Activated B cell treated with CpG ODN at 0.5 μM for 24 hours (primary cell): ENCODE measurements at regions not wholly inside any gene's neighbourhood (a gene's known extent, or its start where the extent isn't known, plus 50 kb on each side); places are given as distances from the start of the nearest gene placed in this dataset.
A peak's percentile ranks its signal among the peaks of the same experiment; 100 is the strongest.

ENCODE experiments used
- ATAC-seq: fragments of 200-7000 bp; cut with Tn5 transposase; one replicate; pipeline ENCODE4 v1.10.0; 2021; ENCODE audit warnings: low read depth, mild to moderate bottlenecking, moderate library complexity
- CTCF ChIA-PET: fragments of 350-600 bp; sonication (Branson Sonifier 250); formaldehyde crosslinking; loops from one replicate; lab custom pipeline; 2021; ENCODE audit warnings: antibody characterized with exemption; lab: Charles Lee
- POLR2A ChIA-PET: fragments of 350-600 bp; sonication (Branson Sonifier 250); formaldehyde crosslinking; loops from one replicate; lab custom pipeline; 2021; ENCODE audit warnings: antibody characterized with exemption; lab: Charles Lee
- DNase-seq: peaks from one replicate; pipeline ENCODE4 v3.0.0; 2022
- H3K27ac Mint-ChIP-seq: one replicate; pipeline ENCODE4 v1.8.0; 2020; ENCODE audit warnings: mixed read lengths
- H3K27me3 Mint-ChIP-seq: one replicate; pipeline ENCODE4 v1.8.0; 2021; ENCODE audit warnings: mixed read lengths
- H3K36me3 Mint-ChIP-seq: one replicate; pipeline ENCODE4 v1.8.0; 2021; ENCODE audit warnings: low read depth, mixed read lengths
- H3K4me1 Mint-ChIP-seq: one replicate; pipeline ENCODE4 v1.8.0; 2021; ENCODE audit warnings: mixed read lengths
- H3K4me3 Mint-ChIP-seq: one replicate; pipeline ENCODE4 v1.8.0; 2020; ENCODE audit warnings: mild to moderate bottlenecking, mixed read lengths
- H3K9me3 Mint-ChIP-seq: one replicate; pipeline ENCODE4 v1.8.0; 2020; ENCODE audit warnings: mixed read lengths
- intact Hi-C: fragments of 100-400 bp; cut with micrococcal nuclease; formaldehyde crosslinking; loops from one replicate; pipeline ENCODE4 v1.15.1; 2024
- TF ChIP-seq, protein P1 (sequence below): fragments of 200-600 bp; IDR thresholded peaks from one replicate; pipeline ENCODE4 v1.8.0; 2022; ENCODE audit warnings: antibody characterized with exemption, mild to moderate bottlenecking

DNA sequence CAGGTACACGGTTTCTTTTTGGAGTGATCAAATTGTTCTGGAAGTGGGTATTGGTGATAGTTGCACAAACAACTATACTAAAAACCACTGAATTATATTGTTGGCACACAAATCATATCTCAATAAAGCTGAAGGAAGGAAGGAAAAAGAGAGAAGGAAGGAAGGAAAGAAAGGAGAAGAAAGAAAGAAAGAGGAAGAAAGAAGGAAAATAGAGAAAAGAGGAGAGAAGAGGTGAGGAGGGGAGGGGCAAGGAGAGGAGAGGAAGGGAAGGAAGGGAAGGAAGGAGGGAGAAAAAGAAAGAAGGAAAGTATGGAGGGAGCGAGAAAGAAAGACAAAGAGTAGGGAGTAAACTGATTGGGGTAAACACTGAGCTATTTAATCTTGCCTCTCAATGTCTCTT lies 77.9 kb upstream of the TSC22D2 start:
- POLR2A ChIA-PET = no interaction called here

DNA sequence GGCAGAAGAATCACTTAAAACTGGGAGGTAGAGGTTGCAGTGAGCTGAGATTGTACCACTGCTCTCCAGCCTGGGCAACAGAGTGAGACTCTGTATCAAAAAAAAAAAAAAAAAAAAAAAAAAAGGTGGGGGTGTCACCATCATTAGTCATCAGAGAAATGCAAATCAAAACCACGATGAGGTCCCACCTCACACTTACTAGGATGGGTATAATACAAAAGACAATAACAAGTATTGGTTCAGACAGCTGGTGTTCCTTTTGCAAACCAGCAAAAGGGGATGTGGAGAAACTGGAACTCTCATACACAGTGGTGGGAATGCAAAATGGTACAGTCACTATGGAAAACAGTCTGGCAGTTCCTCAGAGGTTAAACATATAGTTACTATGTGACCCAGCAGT lies 78.7 kb upstream of the TSC22D2 start:
- TF ChIP-seq, protein P1, sequence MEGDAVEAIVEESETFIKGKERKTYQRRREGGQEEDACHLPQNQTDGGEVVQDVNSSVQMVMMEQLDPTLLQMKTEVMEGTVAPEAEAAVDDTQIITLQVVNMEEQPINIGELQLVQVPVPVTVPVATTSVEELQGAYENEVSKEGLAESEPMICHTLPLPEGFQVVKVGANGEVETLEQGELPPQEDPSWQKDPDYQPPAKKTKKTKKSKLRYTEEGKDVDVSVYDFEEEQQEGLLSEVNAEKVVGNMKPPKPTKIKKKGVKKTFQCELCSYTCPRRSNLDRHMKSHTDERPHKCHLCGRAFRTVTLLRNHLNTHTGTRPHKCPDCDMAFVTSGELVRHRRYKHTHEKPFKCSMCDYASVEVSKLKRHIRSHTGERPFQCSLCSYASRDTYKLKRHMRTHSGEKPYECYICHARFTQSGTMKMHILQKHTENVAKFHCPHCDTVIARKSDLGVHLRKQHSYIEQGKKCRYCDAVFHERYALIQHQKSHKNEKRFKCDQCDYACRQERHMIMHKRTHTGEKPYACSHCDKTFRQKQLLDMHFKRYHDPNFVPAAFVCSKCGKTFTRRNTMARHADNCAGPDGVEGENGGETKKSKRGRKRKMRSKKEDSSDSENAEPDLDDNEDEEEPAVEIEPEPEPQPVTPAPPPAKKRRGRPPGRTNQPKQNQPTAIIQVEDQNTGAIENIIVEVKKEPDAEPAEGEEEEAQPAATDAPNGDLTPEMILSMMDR = no peak
- Mint-ChIP-seq H3K4me3 (no peak overlapping the region), H3K9me3 (no peaks in the 10 kb centered on the region), H3K36me3 (no peaks in the 10 kb centered on the region), H3K4me1 (peaks cover 5% of the 10 kb centered on the region), H3K27ac (no peak overlapping the region), H3K27me3 (peaks cover 10% of the 10 kb centered on the region)
- no peak for DNase-seq
- intact Hi-C loops = no loop called here
- ATAC-seq = peak; percentile 54
- POLR2A ChIA-PET = interaction anchor here (0.6 to 1.4 kb wide), 3 partner anchors 80 to 1760 kb away, joined by 3 to 5 read pairs (median 3); no protein-coding TSS in a partner anchor
- CTCF ChIA-PET = interaction anchor here (1.0 kb wide), 1 partner anchor 79 kb away, joined by 3 read pairs; no protein-coding TSS in a partner anchor

More for the DNA sequence above, 77.9 kb upstream of the TSC22D2 start:
- Mint-ChIP-seq H3K36me3 (no peaks in the 10 kb centered on the region), H3K4me1 (peaks cover 5% of the 10 kb centered on the region), H3K27me3 (peaks cover 10% of the 10 kb centered on the region), H3K27ac (no peak overlapping the region), H3K4me3 (no peak overlapping the region), H3K9me3 (no peaks in the 10 kb centered on the region)
- CTCF ChIA-PET = interaction anchor here (1.0 kb wide), 1 partner anchor 79 kb away, joined by 3 read pairs; no protein-coding TSS in a partner anchor
- intact Hi-C loops = no loop called here
- ATAC-seq (no peak), DNase-seq (no peak)
- TF ChIP-seq, protein P1 = no peak

DNA sequence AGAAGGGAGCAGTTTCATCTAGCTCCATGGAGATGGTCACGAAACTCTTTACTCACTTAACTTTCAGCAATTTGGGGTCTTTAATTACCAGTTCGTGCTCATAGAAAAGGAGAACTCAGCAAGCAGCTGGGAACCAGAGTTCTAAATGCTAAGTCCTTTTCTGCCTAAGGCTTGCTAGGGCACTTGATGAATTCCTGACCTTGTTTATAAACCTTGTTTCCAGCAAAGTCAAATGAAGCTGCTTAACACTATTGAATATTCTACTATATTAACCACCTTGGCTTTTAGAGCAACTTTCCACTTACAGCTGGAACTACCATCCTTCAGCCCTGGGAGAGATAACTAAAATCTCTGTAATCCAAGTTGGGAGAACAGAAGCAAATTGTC lies 79.5 kb upstream of the TSC22D2 start:
- POLR2A ChIA-PET = interaction anchor here (0.6 to 1.4 kb wide), 2 partner anchors 81 to 930 kb away, joined by 3 read pairs; no protein-coding TSS in a partner anchor
- no peaks in the 10 kb centered on the region for H3K36me3 Mint-ChIP-seq
- no peaks in the 10 kb centered on the region for H3K9me3 Mint-ChIP-seq
- H3K27me3 Mint-ChIP-seq = peaks cover 10% of the 10 kb centered on the region
- H3K4me1 Mint-ChIP-seq = peaks cover 5% of the 10 kb centered on the region
- intact Hi-C loops = no loop called here
- CTCF ChIA-PET = no interaction called here
- H3K27ac Mint-ChIP-seq = no peak overlapping the region
- H3K4me3 Mint-ChIP-seq = no peak overlapping the region
- no peak for ATAC-seq
- TF ChIP-seq, protein P1 = no peak
- DNase-seq = no peak

DNA sequence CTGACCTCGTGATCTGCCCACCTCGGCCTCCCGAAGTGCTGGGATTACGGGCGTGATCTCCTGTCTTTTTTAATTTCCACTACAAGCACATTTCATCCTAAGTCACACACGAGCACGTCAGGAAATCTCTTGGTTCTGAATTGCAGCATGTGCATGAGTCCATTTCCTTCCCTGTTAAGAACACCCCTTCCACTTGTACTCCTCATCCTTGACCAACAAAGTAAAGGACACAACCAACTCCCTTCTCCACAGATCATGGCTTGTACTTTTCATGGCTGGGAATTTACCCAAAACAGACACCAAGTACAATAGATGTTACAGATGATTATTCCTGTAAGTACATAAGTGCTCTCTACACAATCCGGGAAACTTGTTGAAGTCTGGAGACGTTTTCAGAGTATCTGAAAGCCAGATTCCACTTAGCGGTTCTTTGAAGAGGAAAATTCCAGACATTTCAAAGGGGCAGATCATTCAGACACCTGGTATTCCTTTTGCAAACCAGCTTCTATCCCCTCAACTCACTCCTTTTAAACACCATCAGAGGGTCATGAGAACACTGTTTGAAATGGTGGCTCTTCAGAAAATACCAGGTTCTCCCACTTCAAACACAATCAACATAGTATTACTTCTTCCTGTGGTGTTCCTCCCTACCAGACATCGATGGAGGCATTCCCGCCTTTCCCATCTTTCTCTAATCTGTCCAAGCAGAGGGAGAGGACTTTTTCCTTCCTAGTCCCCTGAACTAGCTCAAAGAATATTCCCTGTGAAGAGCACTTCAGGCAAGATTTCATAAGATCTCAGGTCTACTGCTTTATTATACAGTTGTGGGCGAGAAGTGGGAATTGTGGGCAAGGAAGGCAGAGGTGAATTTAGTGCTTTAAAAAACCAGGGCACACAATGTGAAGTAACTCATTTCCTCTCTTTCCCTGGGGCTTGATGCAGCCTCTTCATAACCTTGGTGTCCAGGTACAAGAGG lies 80.1 kb upstream of the TSC22D2 start:
- CTCF ChIA-PET = no interaction called here
- H3K27ac Mint-ChIP-seq = no peak overlapping the region
- H3K36me3 Mint-ChIP-seq = no peaks in the 10 kb centered on the region
- H3K9me3 Mint-ChIP-seq = no peaks in the 10 kb centered on the region
- TF ChIP-seq, protein P1 = no peak
- peaks cover 10% of the 10 kb centered on the region for H3K27me3 Mint-ChIP-seq
- ATAC-seq = no peak
- POLR2A ChIA-PET = no interaction called here
- no peak for DNase-seq
- H3K4me3 Mint-ChIP-seq = no peak overlapping the region
- intact Hi-C loops = no loop called here
- peaks cover 5% of the 10 kb centered on the region for H3K4me1 Mint-ChIP-seq

DNA sequence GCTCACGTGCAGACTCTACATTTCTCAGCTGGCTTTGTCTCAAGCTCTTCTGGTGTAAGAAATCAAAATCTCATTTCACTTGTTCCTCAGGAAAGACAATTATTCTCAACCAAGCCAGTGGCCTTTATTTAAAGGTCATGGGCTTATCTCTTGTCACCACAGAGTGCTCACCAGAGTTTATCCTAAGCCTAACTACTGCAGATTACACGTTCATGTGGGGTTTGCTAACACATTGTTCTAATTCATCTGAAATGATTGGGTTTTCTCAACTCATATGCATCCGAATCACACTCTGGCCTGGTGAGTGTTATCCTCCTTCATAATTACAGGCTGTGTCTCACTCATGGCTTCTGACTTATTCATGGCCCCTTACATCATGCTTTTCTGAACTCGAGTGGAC lies 83.3 kb upstream of the TSC22D2 start:
- TF ChIP-seq, protein P1 = no peak
- ChIA-PET POLR2A (interaction anchor here (1.0 kb wide), 1 partner anchor 83 kb away, joined by 3 read pairs; the partner anchor contains the start of gene TSC22D2), CTCF (no interaction called here)
- Mint-ChIP-seq H3K27ac (no peak overlapping the region), H3K27me3 (peaks cover 10% of the 10 kb centered on the region), H3K9me3 (no peaks in the 10 kb centered on the region), H3K4me3 (no peak overlapping the region), H3K4me1 (peaks cover 11% of the 10 kb centered on the region), H3K36me3 (no peaks in the 10 kb centered on the region)
- ATAC-seq = no peak
- no peak for DNase-seq
- intact Hi-C loops = no loop called here
